ENCODE measurements at regions not wholly inside any gene's neighbourhood (a gene's known extent, or its start where the extent isn't known, plus 50 kb on each side); places are given as distances from the start of the nearest gene placed in this dataset.
A peak's percentile ranks its signal among the peaks of the same experiment; 100 is the strongest.

- Histone ChIP-seq H3K4me1 (no peaks in the 10 kb centered on the region), H3K4me3 (no peak overlapping the region), H3K27me3 (no peaks in the 10 kb centered on the region), H3K27ac (no peak overlapping the region), H3K36me3 (replicated peaks in 1 of 2; ENCODE audit: insufficient read depth in 1 of 2, low read depth in 2 of 2) (no peaks in the 10 kb centered on the region), H3K9me3 (no peaks in the 10 kb centered on the region)
- 82% methylated on average over 2 of the region's 2 CpGs for WGBS, 2 donors
- ATAC-seq (peak; percentile 22), DNase-seq (no peak)
- intact Hi-C loops (cut with DNase I), result no loop called here
- TF ChIP-seq, protein P1, sequence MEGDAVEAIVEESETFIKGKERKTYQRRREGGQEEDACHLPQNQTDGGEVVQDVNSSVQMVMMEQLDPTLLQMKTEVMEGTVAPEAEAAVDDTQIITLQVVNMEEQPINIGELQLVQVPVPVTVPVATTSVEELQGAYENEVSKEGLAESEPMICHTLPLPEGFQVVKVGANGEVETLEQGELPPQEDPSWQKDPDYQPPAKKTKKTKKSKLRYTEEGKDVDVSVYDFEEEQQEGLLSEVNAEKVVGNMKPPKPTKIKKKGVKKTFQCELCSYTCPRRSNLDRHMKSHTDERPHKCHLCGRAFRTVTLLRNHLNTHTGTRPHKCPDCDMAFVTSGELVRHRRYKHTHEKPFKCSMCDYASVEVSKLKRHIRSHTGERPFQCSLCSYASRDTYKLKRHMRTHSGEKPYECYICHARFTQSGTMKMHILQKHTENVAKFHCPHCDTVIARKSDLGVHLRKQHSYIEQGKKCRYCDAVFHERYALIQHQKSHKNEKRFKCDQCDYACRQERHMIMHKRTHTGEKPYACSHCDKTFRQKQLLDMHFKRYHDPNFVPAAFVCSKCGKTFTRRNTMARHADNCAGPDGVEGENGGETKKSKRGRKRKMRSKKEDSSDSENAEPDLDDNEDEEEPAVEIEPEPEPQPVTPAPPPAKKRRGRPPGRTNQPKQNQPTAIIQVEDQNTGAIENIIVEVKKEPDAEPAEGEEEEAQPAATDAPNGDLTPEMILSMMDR (IDR thresholded peaks at IDR 0.05), result no peak
- TF ChIP-seq POLR2A (IDR thresholded peaks at IDR 0.05), result no peak
These were observed 92.1 kb downstream of the ACKR3 start for GRCh38 chr2:236661762-236662110.

GRCh38 chr2:236662231-236663185 lies 92.9 kb downstream of the ACKR3 start:
- H3K9me3 ChIP-seq, result no peaks in the 10 kb centered on the region
- H3K27me3 ChIP-seq, result no peaks in the 10 kb centered on the region
- DNase-seq, result no peak
- ATAC-seq, result no peak
- TF ChIP-seq, protein P1 (IDR thresholded peaks at IDR 0.05), result no peak
- TF ChIP-seq POLR2A (IDR thresholded peaks at IDR 0.05), result no peak
- H3K4me3 ChIP-seq, result no peak overlapping the region
- WGBS, 2 donors, result 82 to 83% methylated on average over 11 of the region's 11 CpGs
- no peak overlapping the region for H3K27ac ChIP-seq
- no peaks in the 10 kb centered on the region for H3K36me3 ChIP-seq (replicated peaks in 1 of 2; ENCODE audit: insufficient read depth in 1 of 2, low read depth in 2 of 2)
- intact Hi-C loops (cut with DNase I), result no loop called here
- no peaks in the 10 kb centered on the region for H3K4me1 ChIP-seq

GRCh38 chr2:236663287-236664101 lies 93.9 kb downstream of the ACKR3 start:
- peak; percentile 41 for ATAC-seq
- no peaks in the 10 kb centered on the region for H3K27me3 ChIP-seq
- intact Hi-C loops (cut with DNase I), result no loop called here
- WGBS, 2 donors, result 81 to 82% methylated on average over 17 of the region's 17 CpGs
- H3K36me3 ChIP-seq (replicated peaks in 1 of 2; ENCODE audit: insufficient read depth in 1 of 2, low read depth in 2 of 2), result no peaks in the 10 kb centered on the region
- H3K9me3 ChIP-seq, result no peaks in the 10 kb centered on the region
- H3K4me1 ChIP-seq, result no peaks in the 10 kb centered on the region
- H3K4me3 ChIP-seq, result no peak overlapping the region
- DNase-seq, result peak in 2 of 4 donors; percentile 29 to 30
- H3K27ac ChIP-seq, result no peak overlapping the region
- TF ChIP-seq, protein P1 (IDR thresholded peaks at IDR 0.05), result no peak
- TF ChIP-seq POLR2A (IDR thresholded peaks at IDR 0.05), result no peak

DNA sequence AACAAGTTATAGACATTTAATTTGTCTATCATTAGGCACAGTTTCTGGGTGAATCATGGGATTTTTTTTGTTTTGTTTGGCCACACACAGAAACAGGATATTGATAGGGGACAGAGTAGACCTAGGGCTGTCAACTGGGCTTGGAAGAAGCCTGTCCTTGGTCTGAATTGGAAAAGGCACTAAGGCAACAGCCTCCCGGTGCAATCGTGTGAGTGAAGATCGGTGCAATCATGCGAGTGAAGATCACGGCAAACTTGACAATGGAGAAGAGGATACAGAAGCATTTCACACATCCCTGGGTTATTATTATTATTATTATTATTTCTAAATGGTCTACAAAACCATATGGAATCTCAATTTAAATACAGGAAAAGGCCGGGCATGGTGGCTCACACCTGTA lies 94.5 kb downstream of the ACKR3 start:
- DNase-seq, result no peak
- H3K27ac ChIP-seq, result no peak overlapping the region
- intact Hi-C loops (cut with DNase I), result no loop called here
- ATAC-seq, result no peak
- no peaks in the 10 kb centered on the region for H3K4me1 ChIP-seq
- no peak overlapping the region for H3K4me3 ChIP-seq
- no peaks in the 10 kb centered on the region for H3K9me3 ChIP-seq
- TF ChIP-seq, protein P1 (IDR thresholded peaks at IDR 0.05), result no peak
- no peak for TF ChIP-seq POLR2A (IDR thresholded peaks at IDR 0.05)
- H3K36me3 ChIP-seq (replicated peaks in 1 of 2; ENCODE audit: insufficient read depth in 1 of 2, low read depth in 2 of 2), result no peaks in the 10 kb centered on the region
- WGBS, 2 donors, result 87 to 94% methylated on average over 6 of the region's 6 CpGs
- no peaks in the 10 kb centered on the region for H3K27me3 ChIP-seq

All from body of pancreas (tissue), 4 donors.